Nephron (organoid): ENCODE measurements at regions not wholly inside any gene's neighbourhood (a gene's known extent, or its start where the extent isn't known, plus 50 kb on each side); places are given as distances from the start of the nearest gene placed in this dataset.

ENCODE experiments used
- H3K27ac Mint-ChIP-seq, 3 experiments: 2 replicates each; pipeline ENCODE4 v1.8.0; 2020; ENCODE audit warnings: mixed read lengths in 3 of 3, mild to moderate bottlenecking in 2 of 3, moderate library complexity in 1 of 3
- H3K27me3 Mint-ChIP-seq: 2 replicates; pipeline ENCODE4 v1.8.0; 2021; ENCODE audit warnings: low read depth, mild to moderate bottlenecking, moderate library complexity, mixed read lengths
- H3K36me3 Mint-ChIP-seq: 2 replicates; pipeline ENCODE4 v1.8.0; 2020; ENCODE audit warnings: low read depth, mixed read lengths
- H3K4me1 Mint-ChIP-seq: 2 replicates; pipeline ENCODE4 v1.8.0; 2020; ENCODE audit warnings: mixed read lengths
- H3K4me3 Mint-ChIP-seq, 3 experiments: 2 replicates each; pipeline ENCODE4 v1.8.0; 2020; ENCODE audit warnings: mild to moderate bottlenecking in 3 of 3, mixed read lengths in 3 of 3, moderate library complexity in 2 of 3
- H3K9me3 Mint-ChIP-seq: 2 replicates; pipeline ENCODE4 v1.8.0; 2020; ENCODE audit warnings: mixed read lengths
- CTCF ChIP-seq, 3 experiments: fragments of 200-600 bp; sonication (generic); IDR thresholded peaks; one replicate each; pipeline ENCODE4 v1.5.0; 2021; ENCODE audit warnings: antibody characterized with exemption in 3 of 3; ENCODE audit not compliant: unreplicated experiment in 3 of 3

DNA sequence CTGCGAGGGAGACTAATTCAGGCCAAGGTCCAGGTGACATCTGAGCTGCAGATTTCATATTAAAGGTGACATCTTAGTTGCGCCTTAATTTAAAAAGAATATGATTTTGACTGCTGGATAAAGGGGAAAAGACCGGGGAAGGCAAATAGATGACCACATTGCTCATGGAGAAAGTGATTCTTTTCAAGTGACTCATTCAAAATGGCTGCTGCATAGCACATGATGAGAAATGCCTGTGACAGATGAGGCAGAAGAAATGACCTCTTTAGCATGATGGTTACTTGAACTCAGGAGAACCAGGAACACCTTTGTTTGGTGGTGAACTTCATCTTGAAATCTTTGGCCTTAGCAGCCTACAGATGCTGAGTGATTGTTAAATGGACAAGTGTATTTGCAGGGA is 385.8 kb upstream of the TRIB2 start:
- no peak overlapping the region for H3K4me3 Mint-ChIP-seq
- peaks cover 7% of the 10 kb centered on the region for H3K4me1 Mint-ChIP-seq
- peaks cover 4% of the 10 kb centered on the region for H3K9me3 Mint-ChIP-seq
- peaks cover 7% of the 10 kb centered on the region for H3K27me3 Mint-ChIP-seq
- no peak for TF ChIP-seq CTCF (IDR thresholded peaks at IDR 0.05; ENCODE audit: unreplicated experiment in 3 of 3)
- no peak overlapping the region for H3K27ac Mint-ChIP-seq
- H3K36me3 Mint-ChIP-seq = no peaks in the 10 kb centered on the region

GRCh38 chr2:12331698-12332097 is 385.0 kb upstream of the TRIB2 start:
- no peak for TF ChIP-seq CTCF (IDR thresholded peaks at IDR 0.05; ENCODE audit: unreplicated experiment in 3 of 3)
- Mint-ChIP-seq H3K36me3 (no peaks in the 10 kb centered on the region), H3K4me1 (peaks cover 7% of the 10 kb centered on the region), H3K4me3 (no peak overlapping the region), H3K27ac (no peak overlapping the region), H3K9me3 (peaks cover 4% of the 10 kb centered on the region), H3K27me3 (peaks cover under 1% of the 10 kb centered on the region)

DNA sequence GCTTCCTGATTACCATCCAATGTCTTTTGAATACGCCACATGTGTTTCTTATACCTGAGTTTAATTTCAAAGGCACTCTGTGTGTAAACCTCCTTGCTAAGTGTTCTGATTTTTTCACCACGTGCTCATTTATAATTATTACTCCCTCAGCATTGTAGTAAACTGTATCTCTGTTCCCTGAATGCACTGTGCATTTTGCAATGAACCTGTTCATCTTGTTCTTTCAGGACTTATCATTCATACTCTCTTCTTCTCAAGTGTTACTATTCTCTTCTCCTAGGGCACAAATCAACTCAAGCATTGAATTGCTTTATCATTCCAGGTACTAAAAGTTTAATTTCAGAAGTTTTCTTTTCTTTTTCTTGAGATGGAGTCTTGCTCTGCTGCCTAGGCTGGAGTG is 383.4 kb upstream of the TRIB2 start:
- H3K9me3 Mint-ChIP-seq = peaks cover 4% of the 10 kb centered on the region
- no peak overlapping the region for H3K27ac Mint-ChIP-seq
- no peak for TF ChIP-seq CTCF (IDR thresholded peaks at IDR 0.05; ENCODE audit: unreplicated experiment in 3 of 3)
- H3K27me3 Mint-ChIP-seq = no peaks in the 10 kb centered on the region
- peaks cover 7% of the 10 kb centered on the region for H3K4me1 Mint-ChIP-seq
- no peak overlapping the region for H3K4me3 Mint-ChIP-seq
- H3K36me3 Mint-ChIP-seq = no peaks in the 10 kb centered on the region

DNA sequence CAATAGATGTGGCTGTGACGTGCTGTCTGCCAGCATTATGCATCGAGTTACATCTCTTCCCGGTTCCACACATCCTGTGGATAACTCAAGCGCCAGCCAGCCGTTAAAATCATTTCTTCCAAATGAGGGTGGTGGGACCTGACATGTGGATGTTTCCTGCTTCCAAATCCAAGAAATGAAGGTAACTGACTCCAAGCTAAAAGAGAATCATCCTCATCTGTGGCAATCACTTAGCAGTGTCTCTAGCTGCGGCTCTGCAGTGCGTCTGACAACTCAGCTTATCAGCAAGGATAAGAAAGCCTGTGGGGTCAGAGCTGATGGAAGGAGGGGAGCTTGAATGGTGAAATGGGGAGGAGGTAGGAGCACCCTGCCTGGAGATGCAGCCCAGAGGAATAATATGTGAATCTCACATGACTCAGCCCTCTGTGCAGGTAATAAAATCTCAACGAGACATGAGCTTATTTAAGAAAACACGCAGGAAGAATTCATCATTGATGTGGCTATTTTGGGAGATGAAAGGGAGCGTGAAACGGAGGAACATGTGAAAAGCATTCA is 382.2 kb upstream of the TRIB2 start:
- Mint-ChIP-seq H3K4me3 (no peak overlapping the region), H3K27me3 (no peaks in the 10 kb centered on the region), H3K9me3 (peaks cover 4% of the 10 kb centered on the region), H3K4me1 (peaks cover 7% of the 10 kb centered on the region), H3K36me3 (no peaks in the 10 kb centered on the region), H3K27ac (peak overlapping the region in 2 of 3 experiments; percentile 3 to 20)
- TF ChIP-seq CTCF (IDR thresholded peaks at IDR 0.05; ENCODE audit: unreplicated experiment in 3 of 3) = no peak

GRCh38 chr2:12335131-12335530 is 381.6 kb upstream of the TRIB2 start:
- Mint-ChIP-seq H3K27ac (peak overlapping the region in 1 of 3 experiments; percentile 3), H3K4me3 (no peak overlapping the region), H3K4me1 (peaks cover 7% of the 10 kb centered on the region), H3K27me3 (no peaks in the 10 kb centered on the region), H3K36me3 (no peaks in the 10 kb centered on the region), H3K9me3 (peaks cover 4% of the 10 kb centered on the region)
- no peak for TF ChIP-seq CTCF (IDR thresholded peaks at IDR 0.05; ENCODE audit: unreplicated experiment in 3 of 3)

DNA sequence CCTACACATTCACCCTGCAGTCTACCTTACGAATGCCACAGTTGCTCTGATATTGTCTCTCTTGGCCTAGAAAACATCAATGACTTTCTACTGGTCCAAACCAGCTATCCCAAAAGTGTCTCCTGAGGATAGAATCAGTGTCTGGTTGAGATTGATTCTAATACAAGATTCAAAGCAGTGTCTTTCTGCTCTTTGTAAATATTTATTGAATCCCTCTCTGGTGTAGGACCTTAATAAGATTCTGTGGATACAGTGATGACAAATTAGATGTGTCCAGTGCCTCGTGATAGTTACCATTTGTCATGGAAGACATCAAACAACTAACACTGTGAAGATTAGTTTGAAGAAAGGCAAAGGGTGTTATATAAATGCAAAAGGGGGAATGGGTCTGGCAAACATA is 380.7 kb upstream of the TRIB2 start:
- Mint-ChIP-seq H3K9me3 (peaks cover 4% of the 10 kb centered on the region), H3K27me3 (no peaks in the 10 kb centered on the region), H3K27ac (no peak overlapping the region), H3K4me3 (no peak overlapping the region), H3K36me3 (no peaks in the 10 kb centered on the region), H3K4me1 (peaks cover 7% of the 10 kb centered on the region)
- TF ChIP-seq CTCF (IDR thresholded peaks at IDR 0.05; ENCODE audit: unreplicated experiment in 3 of 3) = no peak
